Retina (tissue), 1 donor: ENCODE measurements at regions not wholly inside any gene's neighbourhood (a gene's known extent, or its start where the extent isn't known, plus 50 kb on each side); places are given as distances from the start of the nearest gene placed in this dataset.
A peak's percentile ranks its signal among the peaks of the same experiment; 100 is the strongest.

ENCODE experiments used
- DNase-seq: peaks from one replicate; pipeline ENCODE4 v3.0.0-alpha.2; 2016

DNA sequence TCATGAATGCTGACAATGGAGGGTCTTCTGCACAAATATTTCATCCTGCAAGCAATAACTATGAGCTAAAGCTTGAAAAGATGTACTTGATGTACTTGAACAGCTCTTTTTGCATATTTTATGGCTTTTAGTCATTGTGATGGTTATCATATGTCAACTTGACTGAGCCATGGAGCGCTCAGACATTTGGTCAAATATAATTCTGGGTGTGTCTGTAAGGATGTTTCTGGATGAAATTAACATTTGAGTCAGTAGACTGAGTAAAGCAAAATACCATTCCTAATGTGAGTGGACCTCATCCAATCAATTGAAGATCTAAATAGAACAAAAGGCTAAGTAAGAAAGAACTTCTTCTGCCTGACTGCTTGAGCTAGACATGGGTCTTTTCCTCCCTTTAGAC lies 509.0 kb downstream of the BCL11A start:
- no peak for DNase-seq

DNA sequence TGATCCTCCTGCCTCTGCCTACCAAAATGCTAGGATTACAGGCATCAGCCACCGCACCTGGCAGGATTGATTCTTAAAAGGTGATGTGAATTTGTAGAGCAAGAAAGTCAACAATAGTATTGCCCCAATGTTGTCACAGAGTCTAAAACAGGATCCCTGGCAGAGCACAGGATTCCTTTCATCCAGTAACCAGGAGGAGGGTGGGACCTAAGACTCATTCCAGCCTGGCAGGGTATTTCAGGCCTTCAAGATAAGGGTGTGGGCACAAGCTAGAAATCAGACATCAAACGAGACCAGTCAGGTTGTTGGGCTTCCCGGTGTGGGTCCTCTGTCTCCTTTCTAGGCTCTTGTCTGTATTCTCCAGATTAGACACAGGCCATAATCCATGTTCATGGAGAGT lies 511.4 kb downstream of the BCL11A start:
- no peak for DNase-seq

DNA sequence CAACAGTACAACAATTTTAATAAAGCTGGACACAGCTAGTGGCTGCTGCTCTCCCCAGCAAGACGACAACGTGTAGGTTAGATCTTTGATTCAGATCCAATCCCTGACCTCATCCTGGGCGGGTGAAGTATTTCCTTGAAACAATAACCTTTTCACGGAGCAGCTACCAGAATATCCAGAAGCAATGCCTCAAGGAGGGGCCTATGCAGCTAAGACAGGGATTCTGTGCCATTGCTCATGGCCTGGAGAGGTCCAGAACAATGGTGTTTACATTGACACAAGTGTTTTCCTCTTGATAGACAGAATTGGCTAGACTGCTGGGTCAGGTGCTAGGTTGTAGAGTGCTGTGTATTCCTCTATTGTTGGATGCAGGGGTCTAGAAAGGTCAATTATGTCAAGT lies 520.1 kb downstream of the BCL11A start:
- no peak for DNase-seq

DNA sequence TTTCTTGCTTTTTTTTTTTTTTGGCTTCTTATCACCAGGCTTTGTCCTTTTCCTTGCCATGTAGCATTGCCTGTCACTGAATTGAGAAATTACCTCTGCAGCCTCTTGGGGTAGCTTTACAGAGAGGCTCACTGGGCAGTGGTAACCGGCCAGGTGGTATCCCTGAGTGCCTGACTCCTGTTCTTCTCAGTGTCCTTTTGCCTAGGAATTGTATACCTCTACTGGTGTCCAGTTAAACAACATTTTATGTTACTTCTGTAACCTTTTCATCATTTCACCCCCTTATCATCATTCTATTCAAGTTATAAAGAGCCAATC lies 523.9 kb downstream of the BCL11A start:
- no peak for DNase-seq

DNA sequence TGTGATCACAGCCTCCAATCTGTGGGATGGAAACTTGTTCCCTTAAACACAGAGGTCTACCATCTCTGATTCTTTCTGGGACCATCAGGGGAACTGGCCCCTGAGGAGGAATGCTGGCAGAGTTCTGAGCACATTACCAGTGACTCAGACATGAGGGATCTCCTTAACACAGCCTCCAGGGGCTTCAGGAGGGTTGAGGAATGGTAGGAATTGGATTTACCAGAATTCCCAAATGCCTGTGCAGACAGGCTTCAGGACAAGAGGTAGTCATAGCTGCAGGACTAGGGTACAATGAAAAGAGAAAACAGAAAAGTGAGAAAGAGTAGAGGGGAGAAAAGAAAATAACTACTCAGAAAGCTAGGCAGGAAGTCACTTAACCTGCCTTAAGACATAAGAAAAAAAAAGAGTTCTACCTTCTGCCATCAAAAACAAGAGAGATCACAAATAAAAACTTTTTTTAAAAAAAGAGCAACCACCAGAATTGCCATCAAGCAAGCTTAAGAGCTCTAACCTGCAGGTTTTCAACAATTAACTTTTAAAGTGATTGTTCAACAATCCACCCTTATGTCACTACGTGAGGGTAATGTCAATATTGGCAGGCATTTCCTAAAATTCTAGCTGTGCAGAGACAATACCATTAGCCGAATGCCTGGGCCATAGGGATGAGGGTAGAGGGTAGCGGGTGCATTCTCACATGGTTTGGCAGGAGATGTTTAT lies 524.4 kb downstream of the BCL11A start:
- DNase-seq = no peak

DNA sequence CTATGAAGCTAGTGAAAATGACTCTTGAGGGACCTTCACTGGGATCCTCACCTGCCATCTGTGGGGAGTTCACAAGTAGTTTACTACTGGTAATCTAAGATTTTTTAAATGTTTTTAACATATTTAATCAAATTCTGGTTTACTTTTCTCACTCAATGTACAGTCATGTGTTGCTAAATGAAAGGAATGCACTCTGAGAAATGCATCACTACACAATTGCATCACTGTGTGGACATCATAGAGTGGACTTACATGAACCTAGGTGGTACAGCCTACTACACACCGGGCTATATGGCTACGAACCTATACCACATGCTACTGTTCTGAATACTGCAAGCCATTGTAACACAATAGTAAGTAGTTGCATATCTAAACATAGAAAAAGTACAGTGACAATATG lies 528.0 kb downstream of the BCL11A start:
- no peak for DNase-seq

DNA sequence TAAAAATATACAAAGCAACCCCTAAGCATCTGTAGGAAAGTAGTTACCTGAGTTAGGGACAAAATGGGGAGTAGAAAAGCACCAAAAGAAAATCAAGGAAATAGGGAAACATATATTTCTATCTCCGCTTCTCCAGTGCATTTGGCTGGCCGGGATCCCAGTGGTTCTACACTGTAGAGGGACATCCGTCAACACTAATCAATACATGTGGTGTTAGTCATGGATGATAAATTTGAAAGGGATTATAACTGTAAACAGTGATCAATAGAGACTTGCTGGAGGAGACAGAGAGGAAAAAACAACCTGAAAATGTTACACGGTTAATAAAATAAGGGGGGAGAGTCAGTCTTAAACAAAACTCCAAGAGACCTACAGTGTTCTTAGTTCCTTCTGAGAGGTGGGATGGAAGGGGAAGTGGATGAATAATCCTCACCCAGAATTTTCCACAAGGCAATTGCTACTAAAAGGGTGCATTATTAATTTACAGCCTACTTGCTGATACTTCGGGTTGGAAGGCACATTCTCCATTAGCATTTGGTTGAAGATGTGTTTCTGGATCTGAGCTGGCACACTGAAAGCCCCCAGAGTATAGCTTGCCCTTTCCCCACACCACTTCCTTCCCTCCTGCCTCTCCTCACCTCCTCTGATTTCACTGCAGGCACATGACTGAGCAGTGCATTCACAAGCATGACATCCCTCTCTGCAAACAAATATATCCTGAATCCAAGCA lies 530.0 kb downstream of the BCL11A start:
- DNase-seq = peak; percentile 63

DNA sequence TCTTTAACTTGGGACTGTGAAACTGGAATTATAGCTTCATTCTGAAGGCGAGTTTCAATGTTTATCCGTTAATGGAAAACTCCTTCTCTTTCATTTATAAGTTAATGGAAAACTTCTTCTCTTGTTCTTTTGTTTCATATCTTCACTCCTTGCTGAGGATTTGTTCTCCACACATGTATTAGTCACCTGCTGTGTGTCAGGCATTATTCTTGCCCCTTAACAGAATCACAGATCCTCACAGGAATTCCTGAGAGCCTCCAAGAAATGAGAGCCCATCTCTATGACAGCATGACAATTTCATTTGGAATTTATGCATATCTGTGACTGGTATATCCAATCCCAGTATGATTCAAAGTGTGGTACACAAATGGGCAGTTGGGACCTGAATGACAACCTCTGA lies 545.8 kb downstream of the BCL11A start:
- no peak for DNase-seq

DNA sequence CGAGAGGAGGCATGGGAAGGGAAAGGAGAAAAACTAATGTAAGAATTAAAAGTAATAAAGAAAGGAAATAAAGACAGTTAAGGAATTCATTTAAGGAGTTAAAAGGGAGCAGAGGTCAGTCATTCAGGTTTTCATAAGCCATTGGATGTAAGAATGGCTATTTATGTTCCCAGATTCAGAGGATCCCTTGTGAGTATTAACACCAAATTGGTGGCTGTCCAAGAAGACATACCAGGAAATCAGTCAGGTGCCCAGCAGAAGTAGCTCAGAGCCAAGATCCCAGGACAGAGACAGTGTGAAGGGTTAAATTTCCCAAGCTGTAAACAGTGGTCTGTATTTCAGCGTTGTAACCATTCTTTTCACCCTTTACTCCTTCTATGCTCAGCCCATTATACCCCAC lies 550.4 kb downstream of the BCL11A start:
- no peak for DNase-seq

DNA sequence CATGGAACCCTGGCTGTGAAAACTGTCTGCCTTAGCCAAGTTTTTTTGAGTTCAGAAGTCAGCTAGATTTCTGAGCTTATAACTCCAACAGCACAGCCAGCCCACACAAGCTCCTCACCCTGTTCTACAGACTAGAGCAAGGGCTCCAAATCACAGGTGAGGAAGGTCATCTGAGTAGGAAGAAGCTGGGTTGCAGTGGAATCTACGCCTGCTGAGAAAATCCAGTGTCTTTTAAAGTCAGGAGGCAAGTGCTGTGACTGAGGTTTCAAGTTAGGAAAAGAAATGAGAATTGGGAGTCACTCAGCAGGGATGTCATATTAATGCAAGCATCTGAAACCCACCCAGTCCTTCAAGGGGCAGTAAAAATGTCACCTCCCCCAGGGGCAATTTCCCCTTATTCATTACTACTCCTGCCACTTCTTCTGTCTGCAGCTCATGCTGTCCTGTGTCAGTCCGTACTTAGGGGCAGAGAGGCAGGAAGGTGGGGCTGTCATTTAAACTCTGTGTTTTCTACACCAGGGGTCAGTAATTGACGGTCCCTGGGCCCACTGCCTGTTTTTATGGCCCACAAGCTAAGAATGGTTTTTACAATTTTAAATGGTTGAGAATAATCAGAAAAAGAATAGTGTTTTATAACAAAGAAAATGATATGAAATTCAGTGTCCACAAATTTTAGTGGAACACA lies 551.1 kb downstream of the BCL11A start:
- DNase-seq = no peak

DNA sequence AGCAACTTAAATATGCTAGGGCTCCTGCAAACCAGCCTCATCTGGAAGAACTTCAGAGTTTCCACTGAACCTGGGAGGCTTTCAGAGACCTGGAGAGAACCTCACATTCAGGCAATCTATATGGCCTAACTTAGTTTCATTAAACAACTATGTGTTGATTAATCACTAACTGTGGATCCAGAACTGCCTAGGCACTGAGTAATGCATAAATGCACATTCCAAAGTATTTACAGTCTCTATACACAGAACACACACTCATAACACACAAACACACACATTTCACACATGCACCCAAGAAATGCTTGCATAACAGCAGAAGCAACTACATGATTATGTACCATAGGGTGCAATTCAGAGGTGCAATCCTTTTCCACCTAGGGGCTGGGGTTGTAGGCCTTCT lies 552.8 kb downstream of the BCL11A start:
- DNase-seq = no peak

DNA sequence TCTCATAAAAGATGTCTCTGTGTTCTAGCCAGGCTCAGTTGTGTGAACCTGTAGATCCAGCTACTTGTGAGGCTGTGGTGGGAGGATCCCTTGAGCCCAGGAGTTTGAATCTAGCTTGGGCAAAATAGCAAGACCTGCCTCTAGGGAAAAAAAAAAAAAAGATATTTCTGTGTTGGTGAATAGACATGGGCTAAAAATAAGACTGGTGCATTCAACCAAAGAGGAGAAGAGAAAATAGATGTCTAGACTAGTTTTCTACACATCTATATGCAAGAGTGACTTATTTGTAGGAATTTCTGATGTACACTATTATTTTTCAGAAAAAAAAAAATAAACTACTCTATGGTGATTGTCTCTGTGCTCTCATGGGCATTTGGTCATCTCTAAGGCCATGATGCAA lies 555.1 kb downstream of the BCL11A start:
- no peak for DNase-seq

DNA sequence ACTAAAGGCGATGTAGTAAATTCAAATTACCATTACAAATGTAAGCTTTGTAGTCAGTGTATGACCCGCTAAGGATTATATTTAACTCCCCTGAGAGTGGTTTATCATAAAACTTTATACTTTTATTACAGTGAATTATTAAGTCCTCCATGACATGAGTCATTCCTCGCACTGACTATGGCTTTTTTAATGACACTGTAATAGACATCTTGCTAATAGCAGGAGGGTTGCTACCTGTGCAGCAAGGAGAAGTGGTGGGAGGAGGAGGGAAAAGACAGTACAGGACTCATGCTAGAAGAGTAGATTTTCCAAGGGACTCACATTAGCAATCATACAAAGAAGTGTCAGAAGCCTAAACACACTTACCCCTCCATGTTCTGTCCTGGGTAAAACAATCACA lies 556.1 kb downstream of the BCL11A start:
- DNase-seq = no peak

DNA sequence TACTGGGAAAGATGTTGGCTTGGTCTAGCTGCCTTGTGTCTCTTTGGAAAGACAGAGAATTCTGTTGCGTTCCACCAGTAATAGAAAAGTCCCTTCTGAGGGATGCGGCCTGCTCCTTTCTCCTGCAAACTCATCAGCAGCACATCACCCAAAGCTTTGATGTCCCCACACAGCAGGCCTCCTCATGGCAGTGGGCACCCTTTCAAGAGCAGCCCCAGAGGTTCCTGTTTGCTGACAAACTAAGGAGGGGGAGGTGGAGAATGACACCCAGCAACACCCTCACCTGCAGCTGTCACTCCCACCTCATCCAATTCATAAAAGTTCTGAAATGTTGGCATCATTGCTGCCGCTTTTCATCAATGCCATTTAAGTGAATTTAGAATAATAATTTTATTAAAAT lies 556.6 kb downstream of the BCL11A start:
- DNase-seq = no peak

DNA sequence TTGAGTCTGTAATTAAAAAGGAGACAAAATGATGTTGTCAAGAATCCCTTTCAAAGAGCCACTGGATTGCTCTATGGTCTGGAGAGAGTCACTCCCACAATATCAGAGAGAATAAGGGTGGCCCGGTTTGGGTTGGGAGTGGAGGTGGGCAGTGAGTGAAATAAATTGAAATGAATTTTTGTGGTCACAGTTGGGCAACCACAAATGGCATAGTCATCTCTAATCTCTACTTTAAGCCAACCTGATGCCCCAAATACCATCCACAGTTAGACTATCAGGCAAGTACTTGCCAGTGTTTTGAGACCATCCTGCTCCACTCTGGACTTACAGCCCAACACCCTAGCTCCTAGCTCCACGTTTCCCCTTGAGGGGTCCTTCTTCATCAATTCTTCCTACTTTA lies 559.7 kb downstream of the BCL11A start:
- no peak for DNase-seq

DNA sequence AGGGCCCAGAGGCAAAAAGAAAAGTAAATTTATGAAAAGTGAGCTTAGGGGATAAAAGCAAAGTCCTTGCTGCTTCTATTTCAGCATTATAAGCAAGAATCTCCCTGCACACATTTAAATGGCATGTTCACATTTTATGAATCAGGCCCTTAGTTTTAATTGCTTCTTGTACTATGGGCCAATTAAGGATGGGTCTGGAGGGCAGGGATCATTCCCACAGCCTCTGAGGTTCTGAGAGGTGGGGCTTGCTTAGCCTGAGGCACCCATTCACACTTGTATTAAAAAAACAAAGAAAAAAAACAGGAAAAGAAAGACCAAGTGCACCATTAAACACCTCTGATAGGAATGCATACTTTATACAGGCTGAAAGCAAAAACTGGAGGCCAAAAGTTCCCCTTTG lies 565.1 kb downstream of the BCL11A start:
- DNase-seq = no peak

DNA sequence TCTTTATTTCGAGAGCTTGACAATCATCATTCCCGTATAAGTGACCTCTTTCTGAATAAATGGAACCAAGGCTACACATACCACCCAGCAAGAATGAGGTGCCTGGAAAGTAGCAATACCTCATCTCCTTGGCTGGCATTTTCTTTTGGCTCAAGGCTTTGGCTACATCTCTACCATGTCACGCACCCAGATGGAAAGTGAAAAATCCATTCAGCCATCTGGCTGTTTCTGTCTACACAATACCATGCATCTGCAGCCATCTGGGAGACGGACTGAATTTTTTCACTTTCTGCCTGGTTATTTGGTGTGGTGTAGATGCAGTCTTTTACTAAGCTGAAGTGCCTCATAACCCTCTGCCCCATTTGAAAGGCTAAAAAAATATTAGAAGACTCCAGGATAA lies 566.9 kb downstream of the BCL11A start:
- no peak for DNase-seq

DNA sequence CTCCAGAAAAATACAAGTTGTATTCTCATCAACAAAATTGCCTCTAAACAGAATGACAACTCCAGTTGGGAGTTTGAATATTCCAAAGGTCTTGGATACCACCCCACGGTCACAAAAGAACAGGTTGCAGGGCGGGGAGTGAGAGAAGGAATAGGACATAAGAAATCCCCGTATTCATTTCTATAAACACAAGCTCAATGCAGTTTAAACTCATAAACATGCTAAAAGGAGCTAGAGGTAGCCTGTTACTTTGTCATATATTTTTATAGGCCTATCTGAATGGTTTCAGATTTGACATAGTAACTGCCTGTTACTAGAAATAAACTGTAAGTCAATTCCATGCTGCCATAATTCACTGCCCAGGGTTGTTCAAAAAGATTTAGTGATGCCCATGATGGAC lies 567.5 kb downstream of the BCL11A start:
- no peak for DNase-seq

DNA sequence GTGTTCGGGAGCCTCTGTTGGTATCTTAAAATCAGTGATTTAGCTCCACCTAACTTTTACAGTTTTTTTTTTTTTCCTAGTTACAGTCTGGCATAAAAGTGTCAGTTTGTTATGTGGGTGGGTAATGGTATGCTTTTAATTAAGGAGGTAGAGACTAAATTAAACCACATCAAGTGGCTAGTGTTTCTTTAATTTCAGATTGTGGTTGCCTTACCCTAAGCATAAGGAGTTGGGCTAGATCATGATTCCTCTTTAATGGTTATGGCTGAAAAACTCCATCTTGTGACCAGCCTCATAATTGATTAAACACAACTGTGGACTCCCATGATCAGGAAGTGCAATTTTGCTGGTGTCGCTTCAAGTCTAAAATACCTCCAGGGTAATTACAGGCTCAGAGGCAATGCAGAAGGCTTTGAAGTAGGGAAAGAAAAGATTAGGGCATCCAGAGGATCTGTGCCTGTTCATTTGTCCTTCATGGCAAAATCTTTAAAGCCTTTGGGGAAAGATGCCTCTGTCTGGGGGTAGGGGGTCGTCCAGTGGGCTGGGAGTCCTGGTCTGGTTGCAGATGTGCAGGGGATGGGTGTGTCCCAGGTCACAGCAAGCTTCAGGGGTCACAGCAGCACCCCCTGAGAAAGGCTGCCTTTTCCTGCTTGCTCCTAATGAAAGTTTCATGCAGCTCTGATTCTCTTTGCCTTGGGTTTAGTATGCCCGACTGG lies 579.2 kb downstream of the BCL11A start:
- peak; percentile 57 for DNase-seq

DNA sequence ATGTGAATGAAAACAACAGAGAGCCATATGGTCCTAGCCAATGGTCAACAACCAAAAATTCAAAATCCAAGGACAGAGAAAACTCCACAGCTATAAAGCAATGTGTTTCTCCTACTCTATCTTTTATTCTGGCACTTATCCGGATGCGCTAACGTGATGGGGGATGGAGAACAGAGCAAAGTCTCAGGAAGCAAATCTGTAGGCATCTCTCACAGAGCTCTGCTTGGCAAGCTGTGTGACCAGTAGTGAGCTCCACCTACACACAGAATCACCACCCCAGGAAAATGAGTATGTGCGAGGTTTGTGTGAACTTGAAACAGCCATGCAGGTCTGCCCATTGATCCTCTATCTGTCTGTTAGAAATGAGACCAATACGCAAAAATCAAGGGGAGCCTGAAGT lies 584.3 kb downstream of the BCL11A start:
- DNase-seq = no peak

DNA sequence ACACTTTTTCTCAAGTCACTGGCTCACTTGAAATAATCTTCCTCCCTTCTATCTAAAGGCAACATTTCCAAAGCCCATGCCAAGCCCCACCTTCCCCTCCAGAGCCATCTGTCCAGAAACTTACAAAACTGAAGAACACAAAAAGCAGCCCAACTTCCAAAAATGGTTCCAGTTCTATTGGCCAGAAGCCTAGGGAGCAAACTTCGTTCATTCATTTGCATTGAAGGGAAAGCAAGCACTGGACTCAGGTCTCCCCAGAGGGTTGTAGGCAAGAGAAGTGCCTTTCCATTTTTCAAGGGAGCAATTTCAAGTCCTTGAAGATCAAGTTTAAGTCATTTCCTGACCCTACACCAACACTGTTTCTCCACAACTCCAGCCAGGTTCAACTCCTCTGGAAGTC lies 585.0 kb downstream of the BCL11A start:
- no peak for DNase-seq

DNA sequence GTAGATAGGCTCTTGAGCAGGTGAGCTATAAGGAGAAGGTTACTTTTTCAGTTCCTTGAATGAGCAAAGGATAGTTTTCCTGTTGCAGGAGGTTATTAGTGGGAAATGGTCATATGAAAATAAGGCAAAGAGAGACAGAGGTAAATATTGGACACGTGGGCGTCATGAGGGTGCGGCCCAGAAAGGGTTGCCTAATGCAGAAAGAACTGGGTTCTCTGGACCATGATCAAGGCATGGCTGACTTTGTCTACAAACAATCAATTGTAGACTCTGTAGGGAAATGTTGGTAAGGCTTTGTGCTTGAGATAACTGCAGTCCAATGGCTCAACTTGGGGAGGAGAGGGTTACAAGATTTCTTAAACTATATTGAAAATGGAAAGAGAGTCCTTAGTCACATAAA lies 585.8 kb downstream of the BCL11A start:
- no peak for DNase-seq

DNA sequence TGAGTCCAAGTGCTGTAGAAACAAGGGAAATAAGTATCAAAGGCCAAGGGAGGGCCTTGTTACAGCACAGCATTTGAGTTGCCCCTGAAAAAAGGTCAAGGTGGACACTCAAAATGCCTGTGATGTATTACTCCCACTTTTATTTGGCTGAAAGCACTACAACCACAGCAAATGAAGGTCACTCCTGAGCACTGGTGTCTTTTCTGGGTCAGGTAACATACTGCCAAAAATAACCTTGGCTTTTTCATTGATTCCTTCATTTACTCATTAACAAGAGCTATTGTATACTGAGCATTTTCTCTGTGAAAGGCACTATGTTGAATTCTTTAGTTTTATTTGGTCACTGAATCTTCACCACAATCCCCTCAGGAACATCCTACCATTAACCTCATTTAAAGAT lies 590.3 kb downstream of the BCL11A start:
- DNase-seq = no peak

DNA sequence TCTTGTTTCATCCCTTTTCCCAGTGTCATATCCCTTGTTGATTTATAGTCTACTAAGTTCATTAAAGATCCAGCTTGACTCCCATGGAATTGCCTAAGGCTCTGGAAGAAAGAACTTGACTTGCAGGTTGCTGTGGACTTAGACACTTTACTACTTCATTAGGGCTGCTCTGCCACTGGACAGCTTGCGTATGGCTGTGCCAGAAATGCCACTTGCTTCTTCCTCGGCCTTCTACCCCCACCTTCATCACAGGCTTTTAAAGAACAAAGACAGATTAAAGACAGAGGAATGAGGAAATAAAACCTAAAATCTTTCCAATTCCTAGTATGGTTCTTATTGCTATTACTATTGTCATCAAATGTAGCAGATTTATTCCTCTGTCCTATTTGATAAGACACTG lies 591.7 kb downstream of the BCL11A start:
- no peak for DNase-seq
